ENCODE measurements at regions not wholly inside any gene's neighbourhood (a gene's known extent, or its start where the extent isn't known, plus 50 kb on each side); places are given as distances from the start of the nearest gene placed in this dataset.

- no peak for TF ChIP-seq CTCF (IDR thresholded peaks at IDR 0.05; ENCODE audit: low read depth, low read length, missing control alignments)
- DNase-seq (ENCODE audit: extremely low read depth, low read depth): no peak
- no peak overlapping the region for H3K4me3 ChIP-seq (replicated peaks; ENCODE audit: low read depth, low read length)
Measured at GRCh38 chr10:106082865-106083264, 1081.6 kb downstream of the SORCS1 start.

- H3K4me3 ChIP-seq (replicated peaks; ENCODE audit: low read depth, low read length): no peak overlapping the region
- no peak for TF ChIP-seq CTCF (IDR thresholded peaks at IDR 0.05; ENCODE audit: low read depth, low read length, missing control alignments)
Measured at GRCh38 chr10:106078895-106079576, 1085.5 kb downstream of the SORCS1 start.

GRCh38 chr10:106076496-106076895 is 1088.0 kb downstream of the SORCS1 start:
- no peak for TF ChIP-seq CTCF (IDR thresholded peaks at IDR 0.05; ENCODE audit: low read depth, low read length, missing control alignments)
- no peak for DNase-seq (ENCODE audit: extremely low read depth, low read depth)
- H3K4me3 ChIP-seq (replicated peaks; ENCODE audit: low read depth, low read length): no peak overlapping the region

More at GRCh38 chr10:106078895-106079576, 1085.5 kb downstream of the SORCS1 start:
- peak; percentile 0 for DNase-seq (ENCODE audit: extremely low read depth, low read depth)

GRCh38 chr10:106053061-106053460 is 1111.4 kb downstream of the SORCS1 start:
- DNase-seq (ENCODE audit: extremely low read depth, low read depth): no peak
- no peak for TF ChIP-seq CTCF (IDR thresholded peaks at IDR 0.05; ENCODE audit: low read depth, low read length, missing control alignments)
- H3K4me3 ChIP-seq (replicated peaks; ENCODE audit: low read depth, low read length): no peak overlapping the region

GRCh38 chr10:106044503-106044902 is 1120.0 kb downstream of the SORCS1 start:
- no peak for TF ChIP-seq CTCF (IDR thresholded peaks at IDR 0.05; ENCODE audit: low read depth, low read length, missing control alignments)
- no peak overlapping the region for H3K4me3 ChIP-seq (replicated peaks; ENCODE audit: low read depth, low read length)
- DNase-seq (ENCODE audit: extremely low read depth, low read depth): no peak

- no peak for DNase-seq (ENCODE audit: extremely low read depth, low read depth)
- H3K4me3 ChIP-seq (replicated peaks; ENCODE audit: low read depth, low read length): no peak overlapping the region
- no peak for TF ChIP-seq CTCF (IDR thresholded peaks at IDR 0.05; ENCODE audit: low read depth, low read length, missing control alignments)
Measured at GRCh38 chr10:106043863-106044262, 1120.6 kb downstream of the SORCS1 start.

- DNase-seq (ENCODE audit: extremely low read depth, low read depth): no peak
- no peak overlapping the region for H3K4me3 ChIP-seq (replicated peaks; ENCODE audit: low read depth, low read length)
- TF ChIP-seq CTCF (IDR thresholded peaks at IDR 0.05; ENCODE audit: low read depth, low read length, missing control alignments): no peak
Measured at GRCh38 chr10:106038246-106038645, 1126.3 kb downstream of the SORCS1 start.

Data from HFF-Myc (cell line).